T-helper 9 cell (primary cell): ENCODE measurements at regions not wholly inside any gene's neighbourhood (a gene's known extent, or its start where the extent isn't known, plus 50 kb on each side); places are given as distances from the start of the nearest gene placed in this dataset.
"Not testable (repeated sequence)": the region's sequence is repeated elsewhere in the genome, so short reads cannot be mapped to it uniquely, and the experiment has no call there.

Experiments
- DNase-seq: peaks from one replicate; pipeline ENCODE4 v3.0.0-alpha.2; 2020

DNA sequence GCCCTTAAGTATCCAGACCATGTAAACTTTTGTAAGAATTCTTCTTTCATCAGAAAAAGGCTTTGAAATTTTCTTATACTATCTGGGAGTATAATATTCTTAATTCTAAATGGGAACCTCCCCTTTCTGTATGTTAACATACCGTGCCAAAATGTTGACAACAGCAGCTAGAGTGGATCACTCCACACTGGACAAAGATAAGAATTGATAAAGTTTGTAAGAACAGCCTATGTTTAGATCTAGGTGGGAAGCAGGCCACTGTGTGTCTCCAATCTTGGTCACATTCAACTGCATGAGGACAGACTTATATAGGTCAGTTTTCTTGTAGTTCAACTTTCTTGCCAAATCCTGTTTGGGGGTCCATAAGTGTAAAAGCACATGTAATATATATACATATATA is 235.7 kb downstream of the RPIA start:
- DNase-seq, result no peak

- DNase-seq, result no peak
Observed at GRCh38 chr2:88930659-88931058, 239.2 kb downstream of the RPIA start.

DNA sequence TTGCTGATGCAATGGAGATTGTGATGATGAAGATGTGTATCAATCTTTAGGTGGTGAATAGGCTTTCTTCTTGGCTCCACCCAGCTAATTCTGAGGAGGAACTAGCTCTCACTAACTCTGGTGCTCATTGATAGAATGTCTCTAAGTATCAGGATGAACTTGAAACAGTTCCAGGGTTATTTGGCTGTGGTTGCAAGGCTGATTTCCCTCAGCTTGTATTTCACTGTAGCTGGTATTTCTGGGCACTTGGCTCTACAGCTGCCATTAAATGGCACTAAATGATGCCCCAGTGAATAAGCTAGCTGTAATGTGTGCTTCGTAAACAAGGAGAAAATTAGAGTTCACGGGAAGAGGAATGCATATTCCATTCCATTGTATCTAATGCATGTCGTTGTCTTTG is 241.2 kb downstream of the RPIA start:
- DNase-seq, result no peak

DNA sequence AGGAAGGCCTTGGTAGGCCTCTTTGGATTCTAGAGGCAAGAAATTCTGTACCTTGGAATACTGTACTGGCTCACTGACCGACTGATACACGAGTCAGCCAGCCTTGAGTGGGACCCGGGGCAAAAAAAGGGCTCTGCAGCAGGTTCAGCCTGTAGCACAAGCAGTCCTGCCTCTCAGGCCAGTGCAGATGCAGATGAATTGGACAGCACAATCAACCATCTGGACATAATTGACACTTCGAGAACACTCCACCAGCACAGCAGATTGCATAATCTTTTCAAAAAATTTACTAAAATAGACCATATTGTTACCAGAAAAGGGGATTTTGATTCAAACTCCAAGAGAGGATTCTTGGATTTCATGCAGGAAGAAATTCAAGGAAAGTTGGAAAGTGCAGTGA is 241.6 kb downstream of the RPIA start:
- DNase-seq, result no peak

- no peak for DNase-seq
Observed at GRCh38 chr2:88933980-88934379, 242.5 kb downstream of the RPIA start.

DNA sequence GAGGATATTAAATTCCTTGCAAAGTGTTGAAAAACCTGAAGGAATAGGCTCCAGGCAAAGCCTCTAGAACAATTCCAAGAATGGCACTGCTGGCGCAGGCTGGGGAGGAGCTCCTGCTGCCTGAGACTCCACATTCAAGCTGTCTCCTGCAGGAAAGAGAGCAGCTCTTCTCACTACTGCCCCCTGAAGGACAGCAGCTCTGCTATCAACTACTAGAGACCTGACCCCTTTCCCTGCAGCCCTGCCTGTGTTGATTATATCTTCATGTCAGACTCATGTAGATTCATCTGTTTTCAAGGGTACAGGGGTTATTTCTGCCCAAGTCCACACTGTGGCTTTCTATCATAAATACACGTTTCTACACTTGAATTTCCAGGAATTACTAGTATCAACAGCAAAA is 249.7 kb downstream of the RPIA start:
- not testable (repeated sequence) for DNase-seq

- DNase-seq, result no peak
Observed at GRCh38 chr2:88942798-88943197, 251.3 kb downstream of the RPIA start.

DNA sequence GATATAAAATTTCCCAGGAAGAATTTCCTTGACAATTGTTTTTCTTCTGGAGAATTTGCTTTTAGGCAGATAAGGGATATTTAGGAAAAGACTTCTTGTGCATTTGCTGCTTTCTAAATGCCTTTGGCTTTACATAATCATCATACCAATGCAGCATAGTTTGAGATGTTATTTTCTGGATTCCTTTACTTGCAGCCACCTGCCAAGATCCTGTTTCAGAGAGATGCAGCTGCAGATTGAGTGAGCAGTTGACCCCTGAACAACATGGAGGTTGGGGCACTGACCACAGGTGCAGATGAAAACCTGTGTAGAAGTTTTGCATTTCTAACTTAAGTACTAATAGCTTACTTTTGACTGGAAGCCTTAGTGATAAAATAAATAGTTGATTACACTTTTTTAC is 257.9 kb downstream of the RPIA start:
- no peak for DNase-seq

- DNase-seq, result no peak
Observed at GRCh38 chr2:88950010-88950409, 258.5 kb downstream of the RPIA start.

GRCh38 chr2:88955607-88956006 is 264.1 kb downstream of the RPIA start:
- no peak for DNase-seq

GRCh38 chr2:88959480-88960204 is 268.2 kb downstream of the RPIA start:
- DNase-seq, result no peak

DNA sequence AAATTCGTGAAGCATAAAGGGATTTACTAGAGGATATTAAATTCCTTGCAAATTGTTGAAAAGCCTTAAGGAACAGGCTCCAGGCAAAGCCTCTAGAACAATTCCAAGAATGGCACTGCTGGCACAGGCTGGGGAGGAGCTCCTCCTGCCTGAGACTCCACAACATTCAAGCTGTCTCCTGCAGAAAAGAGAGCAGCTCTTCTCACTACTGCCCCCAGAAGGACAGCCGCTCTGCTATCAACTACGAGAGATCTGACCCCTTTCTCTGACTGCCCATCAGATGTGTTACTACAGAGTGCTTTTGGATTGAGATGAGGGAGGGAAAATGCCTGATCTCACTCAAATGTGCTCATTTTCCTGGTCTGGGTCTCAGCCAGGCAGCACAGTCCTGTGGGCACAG is 269.9 kb downstream of the RPIA start:
- DNase-seq, result not testable (repeated sequence)

DNA sequence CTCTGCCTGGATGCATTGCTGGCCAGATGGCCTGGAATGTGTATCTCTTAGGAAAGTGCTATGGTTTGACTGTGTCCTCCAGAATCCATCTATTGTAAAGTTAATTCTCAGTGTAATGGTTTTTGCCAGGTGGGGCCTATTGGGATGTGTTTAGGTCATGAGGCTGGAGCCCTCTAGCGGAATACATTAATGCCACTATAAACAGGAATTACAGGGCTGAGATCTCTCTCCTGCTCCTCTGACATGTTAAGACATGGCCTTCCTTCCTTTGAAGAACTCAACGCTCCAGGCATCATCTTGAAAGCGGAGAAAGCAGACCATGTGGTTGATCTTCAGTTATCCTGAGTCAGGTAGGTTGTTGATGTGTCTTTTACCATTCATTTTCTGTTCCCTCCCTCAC is 276.4 kb downstream of the RPIA start:
- no peak for DNase-seq

GRCh38 chr2:88978011-88978410 is 286.5 kb downstream of the RPIA start:
- DNase-seq, result not testable (repeated sequence)

DNA sequence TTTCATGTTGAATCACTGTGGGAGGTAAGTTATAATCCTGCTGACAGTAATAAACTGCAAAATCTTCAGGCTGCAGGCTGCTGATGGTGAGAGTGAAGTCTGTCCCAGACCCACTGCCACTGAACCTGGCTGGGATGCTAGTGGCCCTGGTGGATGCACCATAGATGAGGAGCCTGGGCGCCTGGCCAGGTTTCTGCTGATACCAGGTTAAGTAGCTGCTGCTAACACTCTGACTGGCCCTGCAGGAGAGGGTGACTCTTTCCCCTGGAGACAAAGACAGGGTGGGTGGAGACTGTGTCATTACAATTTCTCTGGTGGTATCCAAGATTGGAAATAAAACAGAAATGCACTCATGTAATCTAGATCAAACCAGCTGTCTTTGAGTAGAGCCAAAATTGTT is 287.0 kb downstream of the RPIA start:
- not testable (repeated sequence) for DNase-seq

DNA sequence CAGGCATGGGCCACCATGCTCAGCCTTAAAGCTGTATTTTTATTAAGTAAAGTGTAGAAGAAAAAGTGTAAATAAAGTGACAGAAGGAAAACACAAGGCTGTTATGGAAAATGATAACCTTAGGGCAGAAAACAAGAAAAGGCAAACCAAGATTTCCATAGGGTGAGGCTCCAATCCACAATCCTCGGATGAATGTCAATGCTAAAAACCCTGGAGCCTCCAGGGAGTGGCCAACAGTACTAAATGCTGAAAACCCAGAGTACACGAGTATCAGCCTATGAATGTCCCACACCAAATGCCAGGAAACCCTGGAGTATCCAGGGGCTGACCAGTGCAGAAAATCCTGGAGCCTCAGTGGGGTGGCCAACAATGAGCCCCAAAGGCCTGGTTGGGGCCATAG is 292.6 kb downstream of the RPIA start:
- DNase-seq, result not testable (repeated sequence)

GRCh38 chr2:88986721-88987330 is 295.4 kb downstream of the RPIA start:
- not testable (repeated sequence) for DNase-seq

- DNase-seq, result not testable (repeated sequence)
Observed at GRCh38 chr2:88988617-88989016, 297.1 kb downstream of the RPIA start.

GRCh38 chr2:88992819-88993218 is 301.3 kb downstream of the RPIA start:
- not testable (repeated sequence) for DNase-seq

DNA sequence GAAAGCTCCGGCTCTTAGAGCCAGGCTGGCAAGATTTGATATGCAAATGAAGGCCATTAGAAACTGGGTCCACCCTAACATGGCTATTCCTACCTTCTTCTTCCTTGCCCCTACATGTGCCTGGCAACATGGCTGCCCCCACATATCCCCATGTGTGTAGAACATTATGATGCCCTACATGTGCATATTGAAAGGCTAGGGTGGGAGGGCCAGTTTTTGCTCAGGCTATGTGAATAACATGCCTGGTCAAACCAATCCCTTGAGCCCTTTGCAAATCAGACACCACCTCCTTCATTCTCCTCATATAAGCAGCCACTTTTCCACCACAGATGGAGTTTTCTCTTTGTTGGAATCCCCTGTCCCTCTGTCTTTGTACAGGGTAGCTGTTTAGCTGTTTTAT is 303.4 kb downstream of the RPIA start:
- DNase-seq, result not testable (repeated sequence)

- DNase-seq, result not testable (repeated sequence)
Observed at GRCh38 chr2:88996588-88996987, 305.1 kb downstream of the RPIA start.

GRCh38 chr2:88999365-88999764 is 307.9 kb downstream of the RPIA start:
- no peak for DNase-seq

DNA sequence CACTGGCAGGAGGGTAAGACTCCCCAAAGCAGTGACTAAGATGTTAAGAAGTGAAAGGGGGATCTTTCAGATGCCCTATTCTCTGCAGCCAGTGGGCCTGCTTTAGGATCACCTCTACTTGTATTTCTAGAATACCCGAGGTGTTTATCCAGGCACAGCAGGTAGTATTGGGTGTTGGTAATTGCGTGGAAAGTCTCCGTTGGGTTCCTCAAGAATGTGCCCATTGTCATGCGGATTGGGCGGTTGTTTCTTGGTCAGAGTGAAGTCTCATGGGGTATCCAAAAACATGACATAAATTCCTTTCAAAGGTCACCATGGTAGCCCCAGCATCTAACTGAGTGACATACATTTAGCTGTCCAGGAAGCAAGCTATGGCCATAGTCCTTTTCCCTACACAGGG is 308.8 kb downstream of the RPIA start:
- no peak for DNase-seq

- not testable (repeated sequence) for DNase-seq
Observed at GRCh38 chr2:89004238-89004637, 312.8 kb downstream of the RPIA start.

GRCh38 chr2:89020566-89020965 is 329.1 kb downstream of the RPIA start:
- not testable (repeated sequence) for DNase-seq
